Lower leg skin (tissue), 3 donors: ENCODE measurements at regions not wholly inside any gene's neighbourhood (a gene's known extent, or its start where the extent isn't known, plus 50 kb on each side); places are given as distances from the start of the nearest gene placed in this dataset.
"Not testable (repeated sequence)": the region's sequence is repeated elsewhere in the genome, so short reads cannot be mapped to it uniquely, and the experiment has no call there.

Source experiments
- POLR2A ChIP-seq, 2 donors: fragments of 450-650 bp; IDR thresholded peaks; one replicate each; pipeline ENCODE4 v1.6.1; 2016 to 2017; ENCODE audit warnings: antibody characterized with exemption in 2 of 2, mild to moderate bottlenecking in 1 of 2, moderate library complexity in 1 of 2
- TF ChIP-seq, protein P1 (sequence below), 3 donors: fragments of 450-650 bp; IDR thresholded peaks; one replicate each; pipeline ENCODE4 v1.5.1; 2016; ENCODE audit warnings: antibody characterized with exemption in 3 of 3, mild to moderate bottlenecking in 3 of 3, moderate library complexity in 2 of 3

DNA sequence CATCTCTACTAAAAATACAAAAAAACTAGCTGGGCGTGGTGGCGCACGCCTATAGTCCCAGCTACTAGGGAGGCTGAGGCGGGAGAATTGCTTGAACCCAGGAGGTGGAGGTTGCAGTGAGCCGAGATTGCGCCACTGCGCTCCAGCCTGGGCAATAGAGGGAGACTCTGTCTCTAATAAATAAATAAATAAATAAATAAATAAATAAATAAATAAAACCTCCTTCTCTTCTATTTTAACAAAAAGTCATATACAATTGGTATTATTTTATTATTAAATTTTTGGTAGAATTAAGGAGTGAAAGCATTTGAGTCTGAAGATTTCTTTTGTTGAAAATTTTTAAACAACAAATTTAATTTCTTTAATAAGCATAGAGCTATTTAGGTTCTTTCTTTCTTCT is 301.7 kb downstream of the CD83 start:
- TF ChIP-seq, protein P1, sequence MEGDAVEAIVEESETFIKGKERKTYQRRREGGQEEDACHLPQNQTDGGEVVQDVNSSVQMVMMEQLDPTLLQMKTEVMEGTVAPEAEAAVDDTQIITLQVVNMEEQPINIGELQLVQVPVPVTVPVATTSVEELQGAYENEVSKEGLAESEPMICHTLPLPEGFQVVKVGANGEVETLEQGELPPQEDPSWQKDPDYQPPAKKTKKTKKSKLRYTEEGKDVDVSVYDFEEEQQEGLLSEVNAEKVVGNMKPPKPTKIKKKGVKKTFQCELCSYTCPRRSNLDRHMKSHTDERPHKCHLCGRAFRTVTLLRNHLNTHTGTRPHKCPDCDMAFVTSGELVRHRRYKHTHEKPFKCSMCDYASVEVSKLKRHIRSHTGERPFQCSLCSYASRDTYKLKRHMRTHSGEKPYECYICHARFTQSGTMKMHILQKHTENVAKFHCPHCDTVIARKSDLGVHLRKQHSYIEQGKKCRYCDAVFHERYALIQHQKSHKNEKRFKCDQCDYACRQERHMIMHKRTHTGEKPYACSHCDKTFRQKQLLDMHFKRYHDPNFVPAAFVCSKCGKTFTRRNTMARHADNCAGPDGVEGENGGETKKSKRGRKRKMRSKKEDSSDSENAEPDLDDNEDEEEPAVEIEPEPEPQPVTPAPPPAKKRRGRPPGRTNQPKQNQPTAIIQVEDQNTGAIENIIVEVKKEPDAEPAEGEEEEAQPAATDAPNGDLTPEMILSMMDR (IDR thresholded peaks at IDR 0.05) = not testable (repeated sequence)
- TF ChIP-seq POLR2A (IDR thresholded peaks at IDR 0.05) = not testable (repeated sequence)
